DLD1 (cell line): ENCODE measurements at regions not wholly inside any gene's neighbourhood (a gene's known extent, or its start where the extent isn't known, plus 50 kb on each side); places are given as distances from the start of the nearest gene placed in this dataset.

ENCODE experiments used
- in situ Hi-C: cut with HindIII; loops from 2 replicates; pipeline ENCODE4 v1.10.0; 2017; ENCODE audit warnings: low sequenced_read_pairs

- in situ Hi-C loops = loop anchor here (5.0 kb wide), 1 partner anchor 106 kb away; no protein-coding TSS in a partner anchor
These were observed 90.3 kb upstream of the TMEM17 start for GRCh38 chr2:62596061-62596921.

GRCh38 chr2:62595474-62595873 lies 89.5 kb upstream of the TMEM17 start:
- in situ Hi-C loops = loop anchor here (5.0 kb wide), 1 partner anchor 107 kb away; no protein-coding TSS in a partner anchor

GRCh38 chr2:62593825-62594224 lies 87.8 kb upstream of the TMEM17 start:
- in situ Hi-C loops = no loop called here

- in situ Hi-C loops = no loop called here
These were observed 85.5 kb upstream of the TMEM17 start for GRCh38 chr2:62591491-62591890.

GRCh38 chr2:62589691-62590356 lies 83.8 kb upstream of the TMEM17 start:
- in situ Hi-C loops = no loop called here

GRCh38 chr2:62587592-62587991 lies 81.6 kb upstream of the TMEM17 start:
- in situ Hi-C loops = no loop called here

- in situ Hi-C loops = no loop called here
These were observed 81.0 kb upstream of the TMEM17 start for GRCh38 chr2:62586981-62587380.

GRCh38 chr2:62578803-62579640 lies 73.0 kb upstream of the TMEM17 start:
- in situ Hi-C loops = no loop called here

- in situ Hi-C loops = no loop called here
These were observed 72.2 kb upstream of the TMEM17 start for GRCh38 chr2:62577994-62578781.

- in situ Hi-C loops = no loop called here
These were observed 70.4 kb upstream of the TMEM17 start for GRCh38 chr2:62576276-62576939.

GRCh38 chr2:62573936-62574335 lies 67.9 kb upstream of the TMEM17 start:
- in situ Hi-C loops = no loop called here

GRCh38 chr2:62573137-62573731 lies 67.2 kb upstream of the TMEM17 start:
- in situ Hi-C loops = no loop called here

GRCh38 chr2:62570861-62571698 lies 65.1 kb upstream of the TMEM17 start:
- in situ Hi-C loops = no loop called here

- in situ Hi-C loops = no loop called here
These were observed 64.2 kb upstream of the TMEM17 start for GRCh38 chr2:62569907-62570841.

GRCh38 chr2:62568983-62569837 lies 63.2 kb upstream of the TMEM17 start:
- in situ Hi-C loops = no loop called here

- in situ Hi-C loops = no loop called here
These were observed 62.1 kb upstream of the TMEM17 start for GRCh38 chr2:62568074-62568473.

- in situ Hi-C loops = no loop called here
These were observed 61.7 kb upstream of the TMEM17 start for GRCh38 chr2:62567669-62568068.
